HepG2 (cell line): ENCODE measurements at regions not wholly inside any gene's neighbourhood (a gene's known extent, or its start where the extent isn't known, plus 50 kb on each side); places are given as distances from the start of the nearest gene placed in this dataset.

Experiments
- IKZF1 ChIP-seq: fragments of 450-650 bp; IDR thresholded peaks from 2 replicates; pipeline ENCODE4 v1.7.1; 2016
- ONECUT2 ChIP-seq: sonication (generic); formaldehyde crosslinking; IDR thresholded peaks from 2 replicates; pipeline ENCODE4 v1.4.0; 2020; ENCODE audit warnings: missing genetic modification reagents
- POLR2A ChIP-seq, 2 experiments: IDR thresholded peaks; 2 replicates each; pipeline ENCODE4 v1.6.1; 2011; ENCODE audit warnings: low read depth in 2 of 2, low read length in 2 of 2, mild to moderate bottlenecking in 1 of 2, moderate library complexity in 1 of 2; ENCODE audit not compliant: insufficient read depth in 1 of 2
- SIN3B ChIP-seq: fragments of 150-350 bp; IDR thresholded peaks from 2 replicates; pipeline ENCODE4 v1.6.1; 2014; ENCODE audit warnings: low read length
- SMARCC2 ChIP-seq: fragments of 450-650 bp; IDR thresholded peaks from 2 replicates; pipeline ENCODE4 v1.6.1; 2017; ENCODE audit warnings: antibody characterized with exemption, mild to moderate bottlenecking
- TEAD2 ChIP-seq: sonication (generic); formaldehyde crosslinking; IDR thresholded peaks from 2 replicates; pipeline ENCODE4 v1.9.0; 2021; ENCODE audit warnings: missing genetic modification reagents
- YY1 ChIP-seq: IDR thresholded peaks from 2 replicates; pipeline ENCODE4 v1.6.1; 2011; ENCODE audit warnings: low read length, low read depth, moderate library complexity, mild to moderate bottlenecking; ENCODE audit not compliant: insufficient read depth, insufficient replicate concordance
- ZBTB26 ChIP-seq: IDR thresholded peaks from 2 replicates; pipeline ENCODE4 v1.6.1; 2016; ENCODE audit warnings: missing compliant biosample characterization, missing genetic modification reagents, borderline replicate concordance
- ZC3H13 ChIP-seq: sonication (generic); formaldehyde crosslinking; IDR thresholded peaks from 2 replicates; pipeline ENCODE4 v1.8.1; 2023; ENCODE audit warnings: mild to moderate bottlenecking, missing genetic modification reagents, moderate library complexity
- ZNF10 ChIP-seq: sonication (generic); formaldehyde crosslinking; IDR thresholded peaks from 2 replicates; pipeline ENCODE4 v1.4.0; 2020; ENCODE audit warnings: mild to moderate bottlenecking, low read depth, missing genetic modification reagents, borderline replicate concordance
- ZNF350 ChIP-seq: sonication (generic); formaldehyde crosslinking; IDR thresholded peaks from 2 replicates; pipeline ENCODE4 v1.4.0; 2020; ENCODE audit warnings: mild to moderate bottlenecking, low read depth, missing genetic modification reagents, borderline replicate concordance
- ZNF616 ChIP-seq: sonication (generic); formaldehyde crosslinking; IDR thresholded peaks from 2 replicates; pipeline ENCODE4 v1.5.0; 2020; ENCODE audit warnings: low read depth, mild to moderate bottlenecking, missing genetic modification reagents
- TF ChIP-seq, protein P1 (sequence below): sonication (generic); formaldehyde crosslinking; IDR thresholded peaks from 2 replicates; pipeline ENCODE4 v1.5.0; 2020; ENCODE audit warnings: mild to moderate bottlenecking, missing genetic modification reagents, moderate library complexity
- TF ChIP-seq, protein P2 (sequence below): sonication (generic); formaldehyde crosslinking; IDR thresholded peaks from 2 replicates; pipeline ENCODE4 v1.8.1; 2022; ENCODE audit warnings: mild to moderate bottlenecking, missing genetic modification reagents

DNA sequence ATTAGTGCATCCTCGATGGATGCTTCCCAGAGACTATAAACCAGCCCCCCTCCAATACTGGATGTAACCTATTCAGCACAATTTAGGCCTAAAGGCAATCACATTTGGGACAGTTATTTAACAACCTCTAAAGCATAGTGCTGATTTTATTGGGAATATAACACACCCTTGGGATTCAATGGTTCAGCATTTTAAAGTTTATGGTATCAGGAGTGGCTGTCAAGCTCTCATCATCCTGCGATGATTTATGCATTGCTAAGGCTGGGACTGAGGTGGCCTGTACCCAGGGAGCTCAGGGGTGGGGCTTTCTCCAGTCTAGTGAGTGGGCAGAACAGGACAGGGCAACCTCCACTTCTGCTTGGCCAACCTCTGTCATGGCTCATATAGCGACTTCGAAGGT lies 464.9 kb downstream of the INHBA start:
- no peak for TF ChIP-seq IKZF1
- no peak for TF ChIP-seq ONECUT2
- TF ChIP-seq, protein P1, sequence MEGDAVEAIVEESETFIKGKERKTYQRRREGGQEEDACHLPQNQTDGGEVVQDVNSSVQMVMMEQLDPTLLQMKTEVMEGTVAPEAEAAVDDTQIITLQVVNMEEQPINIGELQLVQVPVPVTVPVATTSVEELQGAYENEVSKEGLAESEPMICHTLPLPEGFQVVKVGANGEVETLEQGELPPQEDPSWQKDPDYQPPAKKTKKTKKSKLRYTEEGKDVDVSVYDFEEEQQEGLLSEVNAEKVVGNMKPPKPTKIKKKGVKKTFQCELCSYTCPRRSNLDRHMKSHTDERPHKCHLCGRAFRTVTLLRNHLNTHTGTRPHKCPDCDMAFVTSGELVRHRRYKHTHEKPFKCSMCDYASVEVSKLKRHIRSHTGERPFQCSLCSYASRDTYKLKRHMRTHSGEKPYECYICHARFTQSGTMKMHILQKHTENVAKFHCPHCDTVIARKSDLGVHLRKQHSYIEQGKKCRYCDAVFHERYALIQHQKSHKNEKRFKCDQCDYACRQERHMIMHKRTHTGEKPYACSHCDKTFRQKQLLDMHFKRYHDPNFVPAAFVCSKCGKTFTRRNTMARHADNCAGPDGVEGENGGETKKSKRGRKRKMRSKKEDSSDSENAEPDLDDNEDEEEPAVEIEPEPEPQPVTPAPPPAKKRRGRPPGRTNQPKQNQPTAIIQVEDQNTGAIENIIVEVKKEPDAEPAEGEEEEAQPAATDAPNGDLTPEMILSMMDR (CRISPR knock-in tag), result no peak
- TF ChIP-seq POLR2A (IDR thresholded peaks at IDR 0.05; ENCODE audit: insufficient read depth in 1 of 2, low read depth in 2 of 2, low read length in 2 of 2), result no peak
- no peak for TF ChIP-seq ZBTB26
- TF ChIP-seq SIN3B, result no peak
- TF ChIP-seq ZNF350 (CRISPR knock-in tag), result no peak
- no peak for TF ChIP-seq ZNF10 (CRISPR knock-in tag)
- TF ChIP-seq ZC3H13 (CRISPR knock-in tag), result no peak
- TF ChIP-seq YY1, result no peak
- TF ChIP-seq TEAD2 (CRISPR knock-in tag), result no peak
- TF ChIP-seq, protein P2, sequence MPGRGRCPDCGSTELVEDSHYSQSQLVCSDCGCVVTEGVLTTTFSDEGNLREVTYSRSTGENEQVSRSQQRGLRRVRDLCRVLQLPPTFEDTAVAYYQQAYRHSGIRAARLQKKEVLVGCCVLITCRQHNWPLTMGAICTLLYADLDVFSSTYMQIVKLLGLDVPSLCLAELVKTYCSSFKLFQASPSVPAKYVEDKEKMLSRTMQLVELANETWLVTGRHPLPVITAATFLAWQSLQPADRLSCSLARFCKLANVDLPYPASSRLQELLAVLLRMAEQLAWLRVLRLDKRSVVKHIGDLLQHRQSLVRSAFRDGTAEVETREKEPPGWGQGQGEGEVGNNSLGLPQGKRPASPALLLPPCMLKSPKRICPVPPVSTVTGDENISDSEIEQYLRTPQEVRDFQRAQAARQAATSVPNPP (CRISPR knock-in tag), result no peak
- TF ChIP-seq SMARCC2, result no peak
- TF ChIP-seq ZNF616 (CRISPR knock-in tag), result no peak
